ENCODE measurements at regions not wholly inside any gene's neighbourhood (a gene's known extent, or its start where the extent isn't known, plus 50 kb on each side); places are given as distances from the start of the nearest gene placed in this dataset.

DNA sequence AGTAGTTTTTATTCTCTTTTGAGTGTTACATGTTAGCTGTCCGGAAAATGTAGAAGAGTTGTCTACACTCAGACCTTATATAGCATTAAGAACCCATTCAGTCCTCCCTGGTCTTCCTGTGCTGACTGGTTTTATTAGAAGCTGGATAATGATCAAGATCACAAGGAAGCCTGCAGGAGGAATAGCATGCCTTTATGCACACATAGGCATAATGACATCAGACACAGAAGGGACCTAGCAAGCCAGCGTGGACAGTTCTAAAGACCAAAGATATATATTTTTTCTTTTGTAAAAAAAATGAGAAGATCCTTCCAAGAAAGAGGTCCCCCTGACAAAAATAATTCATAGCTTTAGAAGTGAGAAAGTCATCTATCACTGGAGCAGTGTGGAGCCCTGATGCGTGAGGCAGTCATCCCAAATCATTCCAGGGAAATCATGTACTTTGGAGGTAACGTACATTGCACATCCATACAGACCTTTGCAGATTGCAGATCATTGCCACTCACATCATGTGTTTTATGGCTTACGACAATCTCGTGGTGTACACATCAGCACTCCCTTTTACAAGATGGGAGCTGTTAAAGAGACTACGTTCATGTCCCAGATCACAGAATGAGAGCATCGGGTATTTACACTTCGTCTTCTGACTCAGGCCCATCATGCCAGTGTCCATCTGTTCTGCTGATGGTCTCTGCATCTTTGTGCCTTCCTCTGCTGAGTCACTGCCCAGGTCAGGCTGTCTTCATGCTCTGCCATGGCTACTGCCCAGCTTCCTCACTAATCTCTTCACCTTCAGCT is 334.0 kb downstream of the SOCS6 start:
- H3K36me3 Mint-ChIP-seq (ENCODE audit: low read depth, unreplicated experiment), result peaks cover 9% of the 10 kb centered on the region
- DNase-seq (ENCODE audit: low spot score), result no peak
- no peak overlapping the region for H3K27ac Mint-ChIP-seq (ENCODE audit: unreplicated experiment)
- TF ChIP-seq, protein P1, sequence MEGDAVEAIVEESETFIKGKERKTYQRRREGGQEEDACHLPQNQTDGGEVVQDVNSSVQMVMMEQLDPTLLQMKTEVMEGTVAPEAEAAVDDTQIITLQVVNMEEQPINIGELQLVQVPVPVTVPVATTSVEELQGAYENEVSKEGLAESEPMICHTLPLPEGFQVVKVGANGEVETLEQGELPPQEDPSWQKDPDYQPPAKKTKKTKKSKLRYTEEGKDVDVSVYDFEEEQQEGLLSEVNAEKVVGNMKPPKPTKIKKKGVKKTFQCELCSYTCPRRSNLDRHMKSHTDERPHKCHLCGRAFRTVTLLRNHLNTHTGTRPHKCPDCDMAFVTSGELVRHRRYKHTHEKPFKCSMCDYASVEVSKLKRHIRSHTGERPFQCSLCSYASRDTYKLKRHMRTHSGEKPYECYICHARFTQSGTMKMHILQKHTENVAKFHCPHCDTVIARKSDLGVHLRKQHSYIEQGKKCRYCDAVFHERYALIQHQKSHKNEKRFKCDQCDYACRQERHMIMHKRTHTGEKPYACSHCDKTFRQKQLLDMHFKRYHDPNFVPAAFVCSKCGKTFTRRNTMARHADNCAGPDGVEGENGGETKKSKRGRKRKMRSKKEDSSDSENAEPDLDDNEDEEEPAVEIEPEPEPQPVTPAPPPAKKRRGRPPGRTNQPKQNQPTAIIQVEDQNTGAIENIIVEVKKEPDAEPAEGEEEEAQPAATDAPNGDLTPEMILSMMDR (IDR thresholded peaks at IDR 0.05; ENCODE audit: unreplicated experiment), result no peak
- no peaks in the 10 kb centered on the region for H3K4me1 Mint-ChIP-seq (ENCODE audit: unreplicated experiment)
- H3K4me3 Mint-ChIP-seq (ENCODE audit: unreplicated experiment), result no peak overlapping the region
- H3K9me3 Mint-ChIP-seq (ENCODE audit: unreplicated experiment), result peaks cover 47% of the 10 kb centered on the region
- peaks cover 4% of the 10 kb centered on the region for H3K27me3 Mint-ChIP-seq (ENCODE audit: unreplicated experiment)

DNA sequence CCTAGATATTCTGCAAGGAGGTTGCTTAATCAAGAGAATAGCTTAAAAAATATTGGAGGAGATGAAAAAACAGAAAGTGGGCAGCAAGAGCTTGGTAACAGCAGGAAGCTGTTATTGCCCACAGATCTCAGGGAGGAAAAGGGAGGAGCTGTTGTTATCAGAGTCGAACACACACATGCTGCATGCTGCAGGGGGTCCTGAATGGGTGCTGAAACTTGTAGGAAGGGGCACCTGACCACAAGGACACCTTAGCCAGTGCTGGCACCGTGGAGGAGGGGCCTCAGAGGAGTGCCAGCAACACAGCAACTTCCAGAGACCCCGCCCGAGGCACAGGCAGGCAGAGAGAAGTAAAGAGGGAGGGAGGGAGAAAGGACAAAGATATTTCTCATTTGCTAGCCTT is 332.9 kb downstream of the SOCS6 start:
- Mint-ChIP-seq H3K4me1 (ENCODE audit: unreplicated experiment) (no peaks in the 10 kb centered on the region), H3K4me3 (ENCODE audit: unreplicated experiment) (no peak overlapping the region), H3K9me3 (ENCODE audit: unreplicated experiment) (peaks cover 47% of the 10 kb centered on the region), H3K36me3 (ENCODE audit: low read depth, unreplicated experiment) (peaks cover 9% of the 10 kb centered on the region), H3K27ac (ENCODE audit: unreplicated experiment) (no peak overlapping the region), H3K27me3 (ENCODE audit: unreplicated experiment) (peaks cover 4% of the 10 kb centered on the region)
- DNase-seq (ENCODE audit: low spot score), result no peak
- TF ChIP-seq, protein P1 (IDR thresholded peaks at IDR 0.05; ENCODE audit: unreplicated experiment), result no peak

DNA sequence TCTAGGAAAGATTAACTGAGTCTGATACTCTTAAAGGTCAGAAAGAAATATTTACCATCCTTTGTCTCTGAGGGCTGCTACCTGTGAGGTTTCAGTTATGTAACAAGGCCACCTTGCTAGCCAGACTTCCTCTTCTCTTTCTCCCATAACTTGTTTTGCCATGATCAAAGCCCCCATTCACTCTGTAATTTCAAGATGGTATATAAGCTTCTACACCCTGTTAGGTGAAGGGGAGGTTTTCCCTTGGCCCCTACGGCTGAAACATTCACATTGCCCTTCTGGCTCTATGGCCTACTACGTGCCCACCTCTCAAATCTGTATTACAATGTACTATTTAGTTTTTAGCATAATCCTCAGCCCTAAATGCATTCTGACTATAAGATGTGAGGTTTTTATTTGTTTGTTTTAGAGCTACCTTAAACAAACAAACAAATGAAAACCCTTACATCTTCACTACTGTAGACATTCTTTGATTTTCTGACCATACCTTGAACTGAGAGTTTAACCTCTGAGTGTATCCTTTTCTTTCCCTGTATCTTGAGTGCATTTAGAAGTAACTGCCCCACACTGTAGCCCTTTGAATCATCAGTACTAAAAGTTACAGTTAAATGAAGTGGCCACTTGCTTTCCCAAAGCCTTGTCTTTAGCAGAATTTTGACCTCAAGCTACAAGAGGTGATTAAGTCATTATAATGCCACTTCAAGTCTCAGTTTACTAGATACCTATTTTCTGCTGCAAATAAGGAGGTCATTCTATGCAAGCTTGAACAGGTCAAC is 332.2 kb downstream of the SOCS6 start:
- Mint-ChIP-seq H3K4me3 (ENCODE audit: unreplicated experiment) (no peak overlapping the region), H3K27ac (ENCODE audit: unreplicated experiment) (no peak overlapping the region), H3K36me3 (ENCODE audit: low read depth, unreplicated experiment) (peaks cover 9% of the 10 kb centered on the region), H3K9me3 (ENCODE audit: unreplicated experiment) (peaks cover 45% of the 10 kb centered on the region), H3K4me1 (ENCODE audit: unreplicated experiment) (no peaks in the 10 kb centered on the region), H3K27me3 (ENCODE audit: unreplicated experiment) (peaks cover 4% of the 10 kb centered on the region)
- no peak for DNase-seq (ENCODE audit: low spot score)
- TF ChIP-seq, protein P1 (IDR thresholded peaks at IDR 0.05; ENCODE audit: unreplicated experiment), result no peak

DNA sequence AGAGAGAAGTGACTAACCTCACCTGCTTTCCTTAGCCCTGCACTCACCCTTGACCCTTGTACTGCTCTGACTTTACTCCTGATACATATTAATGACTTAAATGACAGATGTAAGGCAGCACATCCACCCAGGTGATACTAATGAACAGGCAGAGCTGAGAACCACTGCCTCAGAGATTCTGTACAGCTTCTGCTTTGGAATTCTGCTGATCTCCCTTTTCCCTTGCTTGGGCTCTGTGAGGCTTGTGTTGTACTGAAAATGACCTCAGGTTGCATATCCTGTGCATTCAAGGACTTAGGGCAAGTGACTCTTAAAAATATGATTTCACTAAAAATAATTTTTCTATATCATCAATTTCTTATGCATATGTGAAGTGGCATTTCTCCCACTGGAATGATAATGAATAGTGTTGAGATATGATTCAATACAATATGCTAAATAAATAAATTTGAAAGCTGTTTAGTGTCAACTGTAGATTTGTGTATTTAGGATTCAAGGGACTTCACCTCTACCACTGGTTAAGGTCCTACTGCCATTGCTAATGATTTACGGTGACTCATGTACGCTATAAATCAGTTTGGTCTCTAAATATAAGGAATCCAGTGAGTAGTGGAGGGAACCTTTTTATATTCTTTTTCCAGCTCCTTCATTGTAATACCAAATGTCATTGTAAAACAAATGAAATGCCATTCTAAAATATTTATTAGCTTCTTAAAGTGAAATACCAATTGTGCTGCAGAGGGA is 328.3 kb downstream of the SOCS6 start:
- Mint-ChIP-seq H3K27ac (ENCODE audit: unreplicated experiment) (no peak overlapping the region), H3K4me1 (ENCODE audit: unreplicated experiment) (no peaks in the 10 kb centered on the region), H3K9me3 (ENCODE audit: unreplicated experiment) (peaks cover 28% of the 10 kb centered on the region), H3K4me3 (ENCODE audit: unreplicated experiment) (no peak overlapping the region), H3K27me3 (ENCODE audit: unreplicated experiment) (no peaks in the 10 kb centered on the region), H3K36me3 (ENCODE audit: low read depth, unreplicated experiment) (no peaks in the 10 kb centered on the region)
- DNase-seq (ENCODE audit: low spot score), result no peak
- TF ChIP-seq, protein P1 (IDR thresholded peaks at IDR 0.05; ENCODE audit: unreplicated experiment), result no peak

All from endothelial cell (in vitro differentiated cells).